NCI-H1105 (cell line): ENCODE measurements at regions not wholly inside any gene's neighbourhood (a gene's known extent, or its start where the extent isn't known, plus 50 kb on each side); places are given as distances from the start of the nearest gene placed in this dataset.

Source experiments
- DNase-seq: peaks from one replicate; lab custom pipeline; 2025; lab: John Stamatoyannopoulos, UW

DNA sequence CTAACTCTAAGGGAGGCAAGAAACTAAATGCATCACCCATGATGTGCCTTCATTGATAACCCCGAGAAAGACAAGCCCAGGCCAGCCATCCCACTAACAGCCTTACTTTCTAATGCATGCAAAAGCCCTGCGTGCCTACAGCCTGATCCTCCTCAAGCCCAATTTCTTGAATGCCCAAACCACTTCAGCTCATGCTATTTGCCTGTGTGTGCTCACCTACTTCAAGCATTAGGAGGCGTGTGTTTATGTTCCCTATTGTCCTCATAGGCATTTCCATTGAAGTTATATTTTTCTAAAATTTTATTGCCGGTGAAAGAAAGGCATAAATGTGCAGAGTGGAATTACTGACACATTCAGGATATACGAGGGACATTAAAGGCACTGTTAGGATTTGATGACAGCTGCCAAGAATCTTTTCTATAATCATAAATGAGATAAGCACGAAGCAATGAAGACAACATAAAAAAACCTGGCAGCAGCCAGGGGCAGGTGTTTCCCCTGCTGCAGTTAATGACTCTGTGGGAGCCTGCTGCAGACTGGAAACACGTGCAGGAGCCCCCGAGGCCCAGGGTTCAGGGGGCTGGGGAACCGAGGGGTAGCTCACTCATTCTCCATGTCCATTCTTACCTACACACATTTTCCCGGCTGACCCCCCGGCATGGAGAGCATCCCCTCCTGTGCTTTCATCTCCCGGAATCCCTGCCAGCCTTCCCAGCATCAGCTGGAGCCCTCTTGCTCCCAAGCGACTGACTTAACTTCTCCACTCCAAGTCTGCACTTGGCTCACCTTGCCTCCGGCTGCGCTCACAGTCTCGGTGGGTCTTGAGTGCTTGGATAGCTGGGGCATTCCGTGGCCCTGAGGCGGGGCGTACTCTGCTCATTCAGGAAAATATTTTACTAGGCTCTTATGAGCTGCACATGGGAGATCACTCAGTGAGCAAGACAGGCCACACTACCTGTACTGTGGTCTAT, 292.3 kb upstream of the SIX2 start:
- DNase-seq = peak; percentile 89

GRCh38 chr2:45300026-45300750, 290.9 kb upstream of the SIX2 start:
- DNase-seq = peak; percentile 79

DNA sequence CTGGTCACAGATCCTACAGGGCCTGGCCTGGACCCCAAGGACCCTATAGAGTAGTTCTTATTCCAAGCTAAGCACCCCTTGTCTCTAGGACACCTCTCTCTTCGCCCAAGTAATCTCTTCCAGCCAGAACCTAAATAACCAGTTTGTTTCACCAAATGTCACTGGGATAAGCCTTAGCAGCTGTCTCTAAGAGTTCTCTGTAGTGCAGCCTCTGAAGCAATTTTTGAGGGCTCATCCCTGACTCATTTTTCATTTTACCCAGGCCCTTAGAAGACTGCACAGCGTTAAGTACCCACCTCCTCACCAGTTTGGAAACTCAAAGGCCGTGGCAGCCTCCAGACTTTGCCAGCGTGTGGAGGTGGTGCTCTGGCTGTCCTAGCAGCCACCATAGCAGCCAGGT, 290.1 kb upstream of the SIX2 start:
- no peak for DNase-seq

- DNase-seq = no peak
Measured at GRCh38 chr2:45293182-45293581, 283.9 kb upstream of the SIX2 start.

- DNase-seq = no peak
Measured at GRCh38 chr2:45291296-45291701, 282.0 kb upstream of the SIX2 start.

- no peak for DNase-seq
Measured at GRCh38 chr2:45289997-45290709, 280.9 kb upstream of the SIX2 start.

DNA sequence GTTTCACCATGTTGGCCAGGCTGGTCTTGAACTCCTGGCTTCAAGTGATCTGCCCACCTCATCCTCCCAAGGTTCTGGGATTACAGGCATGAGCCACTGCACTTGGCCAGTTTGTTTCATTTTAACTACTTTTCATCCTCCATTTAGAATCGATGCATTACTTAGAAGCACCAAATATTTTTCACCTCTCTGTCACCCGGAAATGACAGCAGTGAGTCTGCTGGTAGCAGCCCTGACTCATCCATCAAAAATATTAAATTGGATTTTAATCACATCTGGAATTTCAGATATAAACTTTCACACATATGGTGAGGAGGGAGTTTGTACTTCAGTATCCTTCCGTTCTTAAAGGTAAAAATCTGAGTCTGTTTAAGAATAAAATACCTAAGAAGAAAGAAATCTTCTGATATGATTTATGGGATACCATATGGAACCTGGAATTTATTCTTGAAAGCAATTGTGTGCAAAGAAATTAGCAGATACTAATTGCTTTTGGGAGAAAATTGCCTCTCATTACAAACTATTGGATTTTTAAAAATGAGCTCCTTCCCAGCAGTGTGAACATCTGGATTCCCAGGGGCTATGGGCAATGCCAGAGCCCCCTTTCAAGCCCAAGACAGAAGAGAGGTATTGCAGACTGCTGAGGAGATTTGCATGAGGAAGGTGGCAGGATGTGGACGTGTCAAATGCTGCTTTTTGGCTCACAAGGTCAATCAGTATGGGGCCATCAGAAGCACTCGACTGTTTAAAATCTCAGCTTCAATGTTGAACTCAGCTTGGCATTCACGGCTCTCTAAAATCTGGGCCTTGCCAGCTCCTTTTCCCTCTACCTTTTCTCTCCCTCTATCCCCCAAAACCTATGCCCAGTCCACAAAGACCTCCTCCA, 279.5 kb upstream of the SIX2 start:
- no peak for DNase-seq

DNA sequence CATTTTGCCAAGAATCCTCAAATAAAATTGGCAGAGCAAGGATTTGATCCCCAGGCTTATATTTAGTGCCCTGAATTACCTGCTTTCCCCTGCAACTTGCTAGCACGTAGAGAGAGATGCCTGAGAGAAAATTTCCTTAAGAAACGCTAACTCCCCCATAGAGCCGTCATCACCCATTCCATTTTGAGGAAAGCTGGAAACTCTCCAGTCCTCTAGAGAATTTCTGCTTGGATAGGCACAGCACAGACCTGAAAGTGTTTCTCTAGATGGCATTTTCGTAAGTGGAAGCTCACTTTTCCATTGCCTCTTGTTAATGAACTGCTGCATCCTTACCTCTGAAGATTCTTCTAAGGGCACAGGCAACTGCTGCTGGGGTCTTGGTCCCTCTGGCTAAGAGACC, 277.8 kb upstream of the SIX2 start:
- DNase-seq = no peak

GRCh38 chr2:45285771-45286390, 276.6 kb upstream of the SIX2 start:
- no peak for DNase-seq

GRCh38 chr2:45285311-45285710, 276.1 kb upstream of the SIX2 start:
- no peak for DNase-seq

- no peak for DNase-seq
Measured at GRCh38 chr2:45284621-45284995, 275.4 kb upstream of the SIX2 start.

DNA sequence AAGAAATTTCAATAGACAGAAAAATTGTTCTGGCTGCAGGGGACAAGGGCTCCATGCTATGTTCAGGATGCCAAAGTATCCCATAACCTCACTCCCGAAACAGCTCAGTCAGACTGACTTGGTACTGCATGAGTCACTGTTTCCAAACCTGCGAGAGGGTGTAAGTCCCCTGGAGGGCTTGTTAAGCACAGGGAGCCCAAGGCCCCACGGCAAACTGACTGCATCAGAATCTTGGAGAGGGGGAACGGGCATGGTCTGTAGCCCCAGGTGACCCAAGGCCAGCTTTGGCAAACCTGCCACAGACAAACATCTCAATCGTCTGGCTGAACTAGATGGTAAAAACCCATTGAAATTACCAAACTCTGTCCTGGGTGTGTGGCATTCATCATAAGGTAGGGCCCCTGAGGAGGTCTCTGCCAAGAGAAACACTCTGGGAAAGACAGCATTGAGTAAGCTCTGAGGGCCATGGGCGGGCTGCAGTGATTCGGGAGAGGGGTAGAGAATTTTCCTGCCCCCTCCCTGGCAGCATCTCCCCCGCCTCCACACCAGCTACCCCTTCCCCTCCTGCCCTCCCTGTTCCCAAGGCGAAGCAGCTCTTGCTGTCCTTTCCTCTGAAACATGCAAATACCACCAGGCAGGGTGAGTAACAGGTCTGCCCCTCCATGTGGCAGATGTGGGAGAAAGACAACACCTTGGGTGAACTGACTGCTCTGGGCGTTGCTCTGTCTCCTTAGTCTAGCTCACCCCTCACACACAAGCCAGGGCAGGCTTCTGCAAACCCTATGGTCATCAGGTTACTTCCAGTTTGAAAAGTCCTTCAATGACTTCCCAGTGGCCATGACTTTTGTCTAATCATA, 274.7 kb upstream of the SIX2 start:
- DNase-seq = no peak

GRCh38 chr2:45282646-45283045, 273.4 kb upstream of the SIX2 start:
- no peak for DNase-seq

- DNase-seq = no peak
Measured at GRCh38 chr2:45281311-45281710, 272.1 kb upstream of the SIX2 start.

- no peak for DNase-seq
Measured at GRCh38 chr2:45280794-45281193, 271.5 kb upstream of the SIX2 start.

DNA sequence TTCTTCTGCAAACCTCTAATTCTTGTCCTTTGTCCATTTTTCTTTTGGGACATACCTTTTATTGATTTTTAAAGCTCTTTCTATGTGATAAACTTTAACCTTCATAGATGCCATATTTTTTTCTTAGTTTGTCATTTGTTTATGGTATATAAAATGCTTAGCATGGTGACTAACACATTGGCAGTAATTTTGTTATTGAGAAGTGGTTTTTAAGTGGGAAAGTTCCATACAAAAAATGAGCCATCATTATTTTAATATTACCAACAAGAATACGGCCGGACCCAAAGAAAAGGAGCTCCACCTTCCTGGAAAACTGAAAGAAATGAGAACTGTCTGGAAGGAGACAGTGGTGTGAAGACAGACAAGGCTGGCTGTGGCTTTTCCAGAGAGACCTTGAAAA, 270.1 kb upstream of the SIX2 start:
- DNase-seq = no peak

GRCh38 chr2:45278365-45279078, 269.3 kb upstream of the SIX2 start:
- no peak for DNase-seq

GRCh38 chr2:45276914-45277313, 267.7 kb upstream of the SIX2 start:
- no peak for DNase-seq

- DNase-seq = no peak
Measured at GRCh38 chr2:45275806-45276205, 266.6 kb upstream of the SIX2 start.
